Caco-2 (cell line): ENCODE measurements at regions not wholly inside any gene's neighbourhood (a gene's known extent, or its start where the extent isn't known, plus 50 kb on each side); places are given as distances from the start of the nearest gene placed in this dataset.

Source experiments
- BruUV-seq: library from RNA; stranded (reverse); fragments of 400-500 nt; replicated peaks from 2 replicates; lab custom pipeline; 2021; lab: Mats Ljungman, UMichigan
- CTCF ChIA-PET: fragments of 300-600 bp; sonication (Branson Sonifier 250); formaldehyde crosslinking; loops from one replicate; lab custom pipeline; 2022; ENCODE audit warnings: antibody characterized with exemption; lab: Charles Lee
- POLR2A ChIA-PET: fragments of 300-600 bp; sonication (Branson Sonifier 250); formaldehyde crosslinking; loops from one replicate; lab custom pipeline; 2022; ENCODE audit warnings: antibody characterized with exemption; lab: Charles Lee
- DNase-seq, 2 experiments: peaks; one replicate each; pipeline versions ENCODE4 v3.0.0 to v3.0.0-alpha.2; 2020 to 2022
- H3K27me3 ChIP-seq: replicated peaks from 2 replicates; pipeline ENCODE4 v1.6.0; 2011; ENCODE audit warnings: low read length; ENCODE audit not compliant: control insufficient read depth, insufficient read depth
- H3K36me3 ChIP-seq: 2 replicates; pipeline ENCODE4 v1.5.1; 2011; ENCODE audit warnings: low read length; ENCODE audit not compliant: control insufficient read depth, insufficient read depth
- H3K4me1 ChIP-seq: fragments of 250-450 bp; sonication (Bioruptor Pico); 2 replicates; pipeline ENCODE4 v1.5.1; 2020; ENCODE audit warnings: mild to moderate bottlenecking
- H3K4me3 ChIP-seq: 2 replicates; pipeline ENCODE4 v1.5.1; 2011; ENCODE audit warnings: low read depth, mild to moderate bottlenecking, control low read depth, low read length
- H3K9me3 ChIP-seq: fragments of 250-450 bp; sonication (Bioruptor Pico); 2 replicates; pipeline ENCODE4 v1.5.1; 2020; ENCODE audit warnings: mild to moderate bottlenecking, moderate library complexity
- H3K27ac Mint-ChIP-seq: one replicate; pipeline ENCODE4 v1.8.0; 2022; ENCODE audit warnings: mixed read lengths; ENCODE audit not compliant: unreplicated experiment
- H3K27me3 Mint-ChIP-seq: one replicate; pipeline ENCODE4 v1.8.0; 2022; ENCODE audit warnings: mixed read lengths; ENCODE audit not compliant: insufficient read depth, unreplicated experiment
- H3K36me3 Mint-ChIP-seq: one replicate; pipeline ENCODE4 v1.8.0; 2022; ENCODE audit warnings: mild to moderate bottlenecking, mixed read lengths; ENCODE audit not compliant: insufficient read depth, unreplicated experiment
- H3K4me1 Mint-ChIP-seq: one replicate; pipeline ENCODE4 v1.8.0; 2022; ENCODE audit warnings: low read depth, mixed read lengths; ENCODE audit not compliant: unreplicated experiment
- H3K4me3 Mint-ChIP-seq: one replicate; pipeline ENCODE4 v1.8.0; 2022; ENCODE audit warnings: mild to moderate bottlenecking, moderate library complexity, mixed read lengths; ENCODE audit not compliant: unreplicated experiment
- H3K9me3 Mint-ChIP-seq: one replicate; pipeline ENCODE4 v1.8.0; 2022; ENCODE audit warnings: mixed read lengths; ENCODE audit not compliant: unreplicated experiment
- CTCF ChIP-seq, 2 experiments: fragments of 200-600 bp in 1 of 2; IDR thresholded peaks; 1 replicate in 1 of 2; 2 replicates in 1 of 2; pipeline versions ENCODE4 v1.5.1 to v1.8.0; 2011 to 2022; ENCODE audit warnings: antibody characterized with exemption in 1 of 2, control low read depth in 1 of 2, inconsistent platforms in 1 of 2, low read depth in 1 of 2, low read length in 1 of 2, mild to moderate bottlenecking in 1 of 2, moderate library complexity in 1 of 2; ENCODE audit not compliant: insufficient read depth in 1 of 2, severe bottlenecking in 1 of 2, unreplicated experiment in 1 of 2
- intact Hi-C: fragments of 100-400 bp; cut with micrococcal nuclease; formaldehyde crosslinking; loops from one replicate; pipeline ENCODE4 v1.10.0; 2022; ENCODE audit not compliant: unreplicated experiment

GRCh38 chr5:38772471-38772870, 73.3 kb upstream of the OSMR start:
- H3K9me3 Mint-ChIP-seq: peaks cover under 1% of the 10 kb centered on the region
- no peaks in the 10 kb centered on the region for H3K36me3 Mint-ChIP-seq
- no peaks in the 10 kb centered on the region for H3K4me1 Mint-ChIP-seq
- POLR2A ChIA-PET: no interaction called here
- CTCF ChIA-PET: no interaction called here
- no peaks in the 10 kb centered on the region for H3K4me1 ChIP-seq
- H3K4me3 ChIP-seq: no peak overlapping the region
- intact Hi-C loops: no loop called here
- no peaks in the 10 kb centered on the region for H3K36me3 ChIP-seq
- TF ChIP-seq CTCF (IDR thresholded peaks at IDR 0.05; ENCODE audit: insufficient read depth in 1 of 2, low read depth in 1 of 2, low read length in 1 of 2, severe bottlenecking in 1 of 2, unreplicated experiment in 1 of 2): no peak
- no peak for DNase-seq
- no TSS peak for BruUV-seq
- peaks cover 4% of the 10 kb centered on the region for H3K27me3 Mint-ChIP-seq
- H3K27me3 ChIP-seq: no peaks in the 10 kb centered on the region
- H3K9me3 ChIP-seq: 0 out of 2 replicates have a peak, but pooled peaks cover under 1% of the 10 kb centered on the region
- no peak overlapping the region for H3K4me3 Mint-ChIP-seq
- no peak overlapping the region for H3K27ac Mint-ChIP-seq

- Mint-ChIP-seq H3K27ac (no peak overlapping the region), H3K36me3 (no peaks in the 10 kb centered on the region), H3K27me3 (peaks cover 5% of the 10 kb centered on the region), H3K4me3 (no peak overlapping the region), H3K9me3 (peaks cover 7% of the 10 kb centered on the region), H3K4me1 (no peaks in the 10 kb centered on the region)
- CTCF ChIA-PET: interaction anchor here (0.6 kb wide), 1 partner anchor 938 kb away, joined by 3 read pairs; no protein-coding TSS in a partner anchor
- Histone ChIP-seq H3K27me3 (no peaks in the 10 kb centered on the region), H3K36me3 (no peaks in the 10 kb centered on the region), H3K4me1 (no peaks in the 10 kb centered on the region), H3K4me3 (no peak overlapping the region), H3K9me3 (no peaks in the 10 kb centered on the region)
- intact Hi-C loops: no loop called here
- POLR2A ChIA-PET: no interaction called here
- no peak for TF ChIP-seq CTCF (IDR thresholded peaks at IDR 0.05; ENCODE audit: insufficient read depth in 1 of 2, low read depth in 1 of 2, low read length in 1 of 2, severe bottlenecking in 1 of 2, unreplicated experiment in 1 of 2)
- DNase-seq: no peak
- no TSS peak for BruUV-seq
These were observed 70.5 kb upstream of the OSMR start for GRCh38 chr5:38775218-38775840.

- no peak for DNase-seq
- no peaks in the 10 kb centered on the region for H3K4me1 ChIP-seq
- POLR2A ChIA-PET: no interaction called here
- Mint-ChIP-seq H3K4me1 (no peaks in the 10 kb centered on the region), H3K4me3 (no peak overlapping the region), H3K9me3 (peaks cover 17% of the 10 kb centered on the region), H3K27ac (no peak overlapping the region), H3K27me3 (peaks cover 5% of the 10 kb centered on the region), H3K36me3 (no peaks in the 10 kb centered on the region)
- no peak for TF ChIP-seq CTCF (IDR thresholded peaks at IDR 0.05; ENCODE audit: insufficient read depth in 1 of 2, low read depth in 1 of 2, low read length in 1 of 2, severe bottlenecking in 1 of 2, unreplicated experiment in 1 of 2)
- CTCF ChIA-PET: no interaction called here
- intact Hi-C loops: no loop called here
- no peak overlapping the region for H3K4me3 ChIP-seq
- H3K27me3 ChIP-seq: no peaks in the 10 kb centered on the region
- no TSS peak for BruUV-seq
- H3K9me3 ChIP-seq: no peaks in the 10 kb centered on the region; the same call in 1 of the 2 replicates
- no peaks in the 10 kb centered on the region for H3K36me3 ChIP-seq
These were observed 69.5 kb upstream of the OSMR start for GRCh38 chr5:38776149-38776896.
